ENCODE measurements at regions not wholly inside any gene's neighbourhood (a gene's known extent, or its start where the extent isn't known, plus 50 kb on each side); places are given as distances from the start of the nearest gene placed in this dataset.
A peak's percentile ranks its signal among the peaks of the same experiment; 100 is the strongest.

- DNase-seq (no peak), ATAC-seq (no peak)
- peaks cover 0 to 3% (median 0%) of the 10 kb centered on the region in 9 donors for H3K27me3 ChIP-seq
- H3K9me3 ChIP-seq: no peaks in the 10 kb centered on the region
- intact Hi-C loops (cut with DNase I): no loop called here
- H3K36me3 ChIP-seq: no peaks in the 10 kb centered on the region
- H3K4me1 ChIP-seq: no peaks in the 10 kb centered on the region
- H3K27ac ChIP-seq: no peak overlapping the region
- TF ChIP-seq POLR2A (IDR thresholded peaks at IDR 0.05) (no peak), CTCF (IDR thresholded peaks at IDR 0.05) (no peak)
- 67 to 81% (median 72%) methylated on average over 5 of the region's 5 CpGs for WGBS, 4 donors
- no peak overlapping the region for H3K4me3 ChIP-seq
Measured at GRCh38 chr20:40787941-40788340, 98.9 kb upstream of the MAFB start.

GRCh38 chr20:40797425-40797824, 108.4 kb upstream of the MAFB start:
- Histone ChIP-seq H3K27me3 (peaks cover 0 to 4% (median 0%) of the 10 kb centered on the region in 9 donors), H3K27ac (no peak overlapping the region), H3K9me3 (no peaks in the 10 kb centered on the region), H3K4me3 (no peak overlapping the region), H3K36me3 (no peaks in the 10 kb centered on the region), H3K4me1 (no peaks in the 10 kb centered on the region)
- intact Hi-C loops (cut with DNase I): loop anchor here in 3 of 10 donors (5.0 to 10.0 kb wide), 2 partner anchors 145 to 147 kb away; no protein-coding TSS in a partner anchor
- DNase-seq: no peak
- TF ChIP-seq POLR2A (IDR thresholded peaks at IDR 0.05) (no peak), CTCF (IDR thresholded peaks at IDR 0.05) (peak in 9 of 12 donors; percentile 15 to 52 (median 33))
- no peak for ATAC-seq
- 58 to 69% (median 62%) methylated on average over 4 of the region's 4 CpGs for WGBS, 4 donors

GRCh38 chr20:40798066-40798465, 109.0 kb upstream of the MAFB start:
- DNase-seq (no peak), ATAC-seq (no peak)
- H3K36me3 ChIP-seq: no peaks in the 10 kb centered on the region
- no peak overlapping the region for H3K4me3 ChIP-seq
- peaks cover 0 to 5% (median 0%) of the 10 kb centered on the region in 9 donors for H3K27me3 ChIP-seq
- intact Hi-C loops (cut with DNase I): loop anchor here in 3 of 10 donors (5.0 to 10.0 kb wide), 2 partner anchors 144 to 147 kb away; no protein-coding TSS in a partner anchor
- no peaks in the 10 kb centered on the region for H3K9me3 ChIP-seq
- no peak for TF ChIP-seq POLR2A (IDR thresholded peaks at IDR 0.05)
- TF ChIP-seq CTCF (IDR thresholded peaks at IDR 0.05): no peak
- H3K27ac ChIP-seq: no peak overlapping the region
- H3K4me1 ChIP-seq: no peaks in the 10 kb centered on the region

GRCh38 chr20:40802886-40803285, 113.8 kb upstream of the MAFB start:
- ATAC-seq: no peak
- no peak for TF ChIP-seq POLR2A (IDR thresholded peaks at IDR 0.05)
- no peak for TF ChIP-seq CTCF (IDR thresholded peaks at IDR 0.05)
- Histone ChIP-seq H3K27me3 (peaks cover 0 to 34% (median 0%) of the 10 kb centered on the region in 9 donors), H3K4me1 (no peaks in the 10 kb centered on the region), H3K9me3 (no peaks in the 10 kb centered on the region), H3K36me3 (no peaks in the 10 kb centered on the region), H3K4me3 (no peak overlapping the region), H3K27ac (no peak overlapping the region)
- intact Hi-C loops (cut with DNase I): loop anchor here in 1 of 10 donors (10.0 kb wide), 1 partner anchor 132 kb away; no protein-coding TSS in a partner anchor
- no peak for DNase-seq
- WGBS, 4 donors: 71 to 82% (median 80%) methylated on average over 3 of the region's 3 CpGs
